GM18508 (cell line): ENCODE measurements at regions not wholly inside any gene's neighbourhood (a gene's known extent, or its start where the extent isn't known, plus 50 kb on each side); places are given as distances from the start of the nearest gene placed in this dataset.
A peak's percentile ranks its signal among the peaks of the same experiment; 100 is the strongest.
"Not testable (repeated sequence)": the region's sequence is repeated elsewhere in the genome, so short reads cannot be mapped to it uniquely, and the experiment has no call there.

Source experiments
- ATAC-seq: cut with Tn5 transposase; IDR thresholded peaks from one replicate; pipeline ENCODE4 v1.9.1; 2021; ENCODE audit warnings: moderate number of reproducible peaks; ENCODE audit not compliant: insufficient read depth, unreplicated experiment

- ATAC-seq = no peak
These were observed 86.8 kb downstream of the NDUFA12 start for GRCh38 chr12:94916663-94917062.

- no peak for ATAC-seq
These were observed 93.8 kb downstream of the NDUFA12 start for GRCh38 chr12:94909663-94910062.

- not testable (repeated sequence) for ATAC-seq
These were observed 97.7 kb downstream of the NDUFA12 start for GRCh38 chr12:94905749-94906148.

DNA sequence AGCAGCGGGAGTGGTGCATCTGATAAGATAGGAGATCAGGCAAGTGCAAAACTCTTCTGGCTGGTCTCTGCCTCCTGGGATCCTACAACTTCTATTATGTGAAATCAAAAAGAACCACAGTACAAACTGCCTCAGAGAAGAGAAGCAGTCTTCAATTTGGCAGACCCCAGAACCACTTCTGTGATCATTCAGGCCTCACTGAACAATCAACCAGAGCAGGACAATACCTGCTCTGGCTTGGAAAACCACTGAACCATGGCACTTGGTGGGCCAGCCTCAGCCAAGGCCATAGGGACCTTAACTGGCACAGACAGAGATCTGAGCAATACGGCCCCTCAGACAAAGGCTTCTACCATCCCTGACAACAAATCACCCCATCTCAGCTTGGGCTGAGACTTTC is 103.0 kb downstream of the NDUFA12 start:
- ATAC-seq = no peak

DNA sequence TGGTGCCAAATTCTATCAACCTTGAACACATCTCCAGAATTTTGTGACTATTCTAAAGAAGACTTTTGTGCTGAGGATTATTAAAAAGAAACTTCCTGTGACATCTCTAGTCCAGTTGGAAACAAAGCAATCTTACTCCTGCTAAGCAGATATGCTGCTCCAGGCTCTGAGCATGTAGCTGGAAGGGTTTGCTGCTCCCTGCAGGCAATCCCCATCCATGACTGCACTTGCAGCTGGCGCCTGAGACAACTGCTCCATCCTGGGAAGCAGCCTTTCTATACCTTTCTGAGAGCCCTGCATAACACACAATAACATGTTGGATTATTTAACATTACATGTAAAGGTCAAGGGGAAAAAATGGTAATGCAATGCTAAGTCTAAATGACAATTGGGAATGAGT is 105.1 kb downstream of the NDUFA12 start:
- no peak for ATAC-seq

DNA sequence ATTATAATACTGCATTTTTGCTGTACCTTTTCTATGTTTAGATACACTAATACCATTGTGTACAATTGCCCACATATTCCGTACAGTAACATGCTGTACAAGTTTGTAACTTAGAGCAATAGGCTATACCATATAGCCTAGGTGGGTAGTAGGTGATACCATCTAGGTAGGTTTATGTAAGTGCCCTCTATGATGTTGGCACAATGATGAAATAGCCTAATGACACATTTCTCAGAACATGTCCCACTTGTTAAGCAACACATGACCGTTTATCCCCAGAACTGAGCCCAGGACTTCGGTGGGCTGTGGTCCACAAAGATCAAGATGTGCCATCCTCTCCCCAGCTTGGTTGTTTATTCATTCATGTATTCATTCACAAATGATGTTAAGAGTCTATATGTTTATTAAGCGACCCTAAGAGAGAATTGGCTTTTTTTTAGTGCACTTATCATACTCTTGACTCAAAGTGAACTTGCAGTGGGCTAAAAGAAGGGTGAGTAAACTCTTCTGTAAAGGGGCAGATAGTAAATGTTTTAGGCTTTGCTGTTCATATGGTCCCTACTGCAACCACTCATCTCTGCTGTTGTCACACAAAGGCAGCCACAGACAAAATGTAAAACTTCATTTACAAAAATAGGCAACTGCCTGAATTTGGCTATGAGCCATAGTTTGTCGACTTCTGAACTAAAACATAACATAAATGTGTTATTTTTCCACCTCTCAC is 110.8 kb downstream of the NDUFA12 start:
- ATAC-seq = no peak

DNA sequence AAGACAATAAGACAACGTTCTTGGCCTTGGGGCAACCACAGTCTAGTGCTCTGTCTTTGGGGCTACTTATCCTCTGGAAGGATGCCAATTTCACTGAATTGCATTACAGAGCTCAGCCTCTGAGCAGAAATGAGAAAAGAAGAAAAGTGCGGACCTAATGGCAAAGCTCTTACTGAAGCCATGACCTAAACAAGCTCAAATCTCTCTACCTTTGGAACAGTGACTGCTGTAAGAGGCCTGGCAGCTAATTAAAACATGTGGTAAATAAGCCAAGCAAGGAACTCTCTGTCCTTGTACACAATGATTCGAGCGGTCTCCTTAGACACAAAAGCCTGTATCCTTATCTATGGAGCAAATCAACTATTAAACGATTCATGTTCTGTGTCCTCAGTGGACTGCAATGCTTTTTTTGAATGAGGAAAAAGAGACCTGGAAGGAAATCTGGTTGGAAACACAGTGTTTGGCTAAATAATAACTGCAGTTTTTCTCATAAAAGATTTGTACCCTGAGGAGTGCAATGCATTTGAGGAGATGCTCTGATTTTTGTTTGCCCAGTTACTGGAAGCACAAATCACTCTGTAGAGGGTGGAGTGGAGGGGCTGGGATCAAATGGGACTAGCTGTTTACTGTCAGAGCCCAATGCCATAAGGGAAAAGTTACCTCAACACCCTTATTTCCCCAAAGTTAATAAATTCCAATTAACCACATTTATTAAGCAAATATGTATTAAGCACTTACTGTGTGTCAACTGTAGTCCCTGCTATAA is 113.9 kb downstream of the NDUFA12 start:
- no peak for ATAC-seq

- no peak for ATAC-seq
These were observed 124.0 kb downstream of the NDUFA12 start for GRCh38 chr12:94879542-94879941.

GRCh38 chr12:94875525-94875924 is 128.0 kb downstream of the NDUFA12 start:
- ATAC-seq = peak; percentile 46

DNA sequence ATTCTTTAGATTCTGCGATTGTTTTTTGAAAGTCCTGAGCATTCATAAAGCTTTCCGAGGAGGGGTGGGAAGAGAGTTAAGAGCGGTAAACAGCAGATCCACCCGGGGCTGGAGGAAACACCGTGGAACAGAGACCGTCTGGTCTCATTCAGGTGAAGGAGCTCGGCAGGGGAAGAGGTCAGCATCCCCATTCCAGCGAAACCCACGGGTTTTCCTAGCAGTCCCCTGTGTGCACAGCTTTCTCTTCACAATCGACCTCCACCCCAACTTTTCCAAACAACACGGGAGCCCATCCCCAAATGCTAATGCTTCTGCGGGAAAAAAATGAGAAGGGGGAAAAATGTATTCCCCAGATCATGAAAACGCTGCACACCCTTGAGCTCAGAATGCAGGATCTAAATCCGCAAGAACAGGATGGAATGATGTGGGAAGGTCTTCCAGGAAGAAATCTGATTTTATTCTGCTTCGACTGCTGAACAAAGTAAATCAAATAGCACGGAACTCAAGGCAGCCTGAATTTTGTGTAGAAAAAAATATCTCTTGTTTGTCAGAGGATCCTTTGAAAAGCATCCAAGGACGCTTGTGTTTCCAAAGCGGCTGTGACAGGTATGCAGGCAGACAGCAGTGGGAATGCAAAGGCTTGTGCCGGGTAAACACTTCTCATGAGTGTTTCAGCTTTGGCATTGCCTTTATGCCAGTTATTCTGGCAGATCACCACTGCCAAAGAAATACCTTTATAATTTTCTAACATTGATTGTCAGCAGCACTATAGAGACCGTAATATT is 128.8 kb downstream of the NDUFA12 start:
- ATAC-seq = no peak

GRCh38 chr12:94873734-94874517 is 129.6 kb downstream of the NDUFA12 start:
- ATAC-seq = no peak

DNA sequence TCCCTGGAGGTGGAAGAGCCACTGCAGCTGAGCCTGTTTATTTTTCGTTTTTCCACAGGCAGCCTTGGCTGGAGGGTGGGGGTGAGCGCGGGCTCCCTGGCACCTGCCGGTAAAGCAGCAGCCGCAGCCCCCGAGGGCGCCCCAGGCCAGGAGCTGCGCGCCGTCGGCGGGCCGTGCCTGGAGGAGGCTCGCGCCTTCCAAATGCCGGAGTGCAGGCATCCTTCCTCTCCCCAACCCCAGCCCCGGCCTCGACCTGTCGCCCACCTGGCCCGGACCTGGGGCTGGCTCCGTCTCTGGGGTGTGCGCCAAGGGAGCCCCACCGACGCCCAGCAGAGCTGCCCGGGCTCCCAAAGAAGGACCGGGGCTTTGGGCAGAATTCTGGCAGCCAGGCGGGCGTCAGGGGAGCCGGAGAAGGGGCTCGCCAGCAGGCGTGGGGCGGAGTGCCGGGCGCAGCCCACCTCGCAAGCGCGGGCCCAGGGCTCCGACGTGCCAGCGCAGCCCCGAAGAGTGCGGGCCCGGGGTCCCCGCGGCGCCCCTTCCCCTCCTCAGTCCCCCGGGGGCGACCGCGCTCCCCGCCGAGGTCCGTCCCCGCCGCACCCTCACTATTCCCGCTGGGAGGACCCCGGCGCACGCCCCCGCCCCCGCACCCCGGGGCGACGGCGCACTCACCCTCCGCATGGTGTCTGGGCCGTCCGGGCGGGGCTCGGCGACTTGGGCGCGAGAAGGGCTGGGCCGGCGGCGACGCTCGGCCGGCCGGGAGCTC is 130.3 kb downstream of the NDUFA12 start:
- ATAC-seq = no peak

- ATAC-seq = no peak
These were observed 130.9 kb downstream of the NDUFA12 start for GRCh38 chr12:94872671-94872970.

- ATAC-seq = no peak
These were observed 131.4 kb downstream of the NDUFA12 start for GRCh38 chr12:94872007-94872653.

- ATAC-seq = no peak
These were observed 133.0 kb downstream of the NDUFA12 start for GRCh38 chr12:94870511-94870910.

GRCh38 chr12:94868161-94868560 is 135.3 kb downstream of the NDUFA12 start:
- ATAC-seq = no peak

DNA sequence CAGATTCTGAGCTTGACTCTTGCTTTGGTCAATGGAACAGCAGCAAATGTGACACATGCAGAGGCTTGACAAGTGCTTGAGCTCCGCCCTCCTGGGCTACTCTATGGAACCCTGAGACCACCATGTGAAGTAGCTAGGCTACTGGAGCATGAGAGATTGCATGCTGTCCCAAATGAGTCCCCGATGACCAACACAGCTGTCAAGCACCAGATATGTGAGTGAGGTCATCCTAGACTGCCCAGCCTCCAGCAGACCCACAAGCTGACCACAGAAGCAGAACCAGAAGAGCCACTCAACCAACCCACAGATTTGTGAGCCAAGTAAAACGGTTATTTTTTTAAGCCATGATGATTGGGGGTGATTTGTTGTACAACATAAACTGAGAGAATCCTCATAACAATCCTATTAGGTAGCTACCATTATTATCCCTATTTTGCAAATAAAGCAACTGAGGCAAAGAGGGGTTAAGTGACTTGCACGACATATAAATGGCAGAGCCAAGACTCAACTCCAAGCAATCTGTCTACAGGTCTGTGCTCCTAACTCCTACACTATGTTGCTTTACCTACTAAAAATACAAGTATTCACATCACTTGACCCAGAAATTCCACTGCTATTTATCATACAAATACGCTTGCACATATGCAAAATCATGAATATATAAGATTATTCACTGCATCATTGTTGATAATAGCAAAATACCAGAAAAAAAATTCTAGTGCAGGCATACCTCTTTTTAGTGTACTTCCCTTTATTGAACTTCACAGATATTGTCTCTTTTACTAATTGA is 136.2 kb downstream of the NDUFA12 start:
- no peak for ATAC-seq

- ATAC-seq = no peak
These were observed 138.5 kb downstream of the NDUFA12 start for GRCh38 chr12:94864987-94865386.
